HG03139 (cell line): ENCODE measurements at regions not wholly inside any gene's neighbourhood (a gene's known extent, or its start where the extent isn't known, plus 50 kb on each side); places are given as distances from the start of the nearest gene placed in this dataset.
"Not testable (repeated sequence)": the region's sequence is repeated elsewhere in the genome, so short reads cannot be mapped to it uniquely, and the experiment has no call there.

ENCODE experiments used
- ATAC-seq: cut with Tn5 transposase; IDR thresholded peaks from one replicate; pipeline ENCODE4 v1.9.1; 2021; ENCODE audit not compliant: unreplicated experiment

DNA sequence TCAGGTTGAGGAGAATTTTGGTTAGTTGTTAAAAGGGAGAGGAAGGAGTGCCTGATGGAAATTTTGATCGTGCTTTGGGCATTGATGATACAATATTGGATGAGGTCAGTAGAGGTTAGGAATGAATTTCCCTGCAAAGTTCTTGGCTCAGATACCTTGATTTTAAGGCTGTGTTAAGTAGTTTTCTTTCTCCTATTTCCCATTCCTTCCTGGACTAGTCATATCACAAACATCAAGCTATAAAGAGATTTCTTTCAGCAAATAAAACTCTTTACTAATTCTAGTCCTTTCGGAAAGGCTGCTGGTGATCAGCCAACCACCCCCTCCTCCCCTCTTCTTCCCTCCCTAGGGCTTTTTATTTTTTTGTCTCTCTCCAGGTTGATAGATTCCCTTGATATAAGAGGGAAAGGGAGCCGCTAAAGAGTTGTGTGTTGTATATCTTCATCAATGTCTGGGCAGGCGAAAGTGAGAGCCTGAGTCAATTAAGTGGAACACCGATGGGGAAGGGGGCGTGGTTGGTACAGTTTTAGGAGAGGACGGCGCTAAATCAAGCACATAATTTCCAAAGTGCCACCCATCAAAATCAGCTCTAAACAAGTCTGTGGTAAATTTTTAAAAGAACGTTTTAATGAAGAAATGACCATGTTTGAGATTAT lies 100.1 kb upstream of the PLXNA2 start:
- ATAC-seq = no peak

DNA sequence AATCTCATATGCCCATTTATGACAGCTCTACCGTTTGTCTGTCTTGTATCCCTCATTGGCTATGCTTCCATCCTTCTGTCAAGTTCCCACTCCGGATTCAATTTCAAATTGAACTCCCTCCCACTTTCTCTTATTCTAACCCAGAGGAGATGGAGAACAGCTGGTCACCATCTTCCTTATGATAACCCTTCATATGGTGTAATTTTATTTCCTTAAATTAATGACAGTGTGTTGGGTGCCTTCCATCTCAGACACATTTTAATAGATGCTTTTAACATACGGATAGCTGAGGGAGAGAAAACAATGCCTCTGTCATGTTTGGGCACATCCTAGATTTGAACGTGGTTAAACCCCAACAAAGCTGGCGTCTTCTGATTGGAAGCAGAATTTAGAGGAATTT lies 103.0 kb upstream of the PLXNA2 start:
- ATAC-seq = no peak

DNA sequence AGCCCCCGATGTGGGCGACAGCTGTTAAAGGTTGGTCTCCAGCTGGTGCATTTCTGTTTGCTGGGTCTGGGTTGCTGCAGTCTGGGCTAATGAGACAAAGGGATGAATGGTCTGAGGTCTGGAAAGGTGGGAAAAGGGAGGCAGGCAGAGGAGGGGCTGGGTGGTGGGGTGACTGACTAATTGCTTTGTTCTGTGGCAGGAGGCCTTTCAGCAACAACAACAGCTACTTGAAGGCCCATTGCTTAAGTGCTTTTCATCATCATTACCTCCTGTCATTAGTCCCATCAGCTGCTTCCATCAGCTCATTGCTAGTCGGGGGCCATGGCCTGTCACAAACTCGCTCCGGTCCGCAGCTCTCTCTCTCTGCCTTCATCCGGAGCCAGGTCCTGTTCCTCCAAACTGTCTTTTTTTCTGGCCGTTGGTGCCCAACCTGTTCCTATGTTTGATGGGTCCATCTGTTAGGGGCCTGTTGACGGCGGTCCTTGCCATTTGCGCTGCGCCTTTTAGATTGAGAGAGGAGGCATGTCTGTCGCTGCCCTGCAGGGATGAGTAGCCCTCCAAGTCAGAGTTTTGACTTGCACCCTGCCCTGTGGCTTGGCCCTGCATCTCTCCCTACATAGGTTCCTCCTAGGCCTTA lies 105.6 kb upstream of the PLXNA2 start:
- no peak for ATAC-seq

DNA sequence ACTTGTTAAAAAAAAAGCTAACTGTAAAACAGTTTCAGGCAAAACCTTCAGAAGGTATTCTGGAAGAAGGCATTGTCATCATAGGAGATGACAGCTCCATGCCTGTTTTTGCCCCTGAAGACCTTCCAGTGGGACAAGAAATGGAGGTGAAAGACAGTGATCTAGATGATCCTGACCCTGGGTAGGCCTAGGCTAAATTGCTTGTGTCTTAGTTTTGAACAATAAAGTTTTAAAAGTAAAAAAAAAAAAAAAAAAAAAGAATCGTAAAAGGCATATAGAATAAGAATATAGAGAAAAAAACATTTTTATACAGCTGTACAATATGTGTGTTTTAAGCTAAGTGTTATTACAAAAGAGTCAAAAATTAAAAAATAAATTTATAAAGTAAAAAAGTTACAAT lies 106.6 kb upstream of the PLXNA2 start:
- ATAC-seq = no peak

DNA sequence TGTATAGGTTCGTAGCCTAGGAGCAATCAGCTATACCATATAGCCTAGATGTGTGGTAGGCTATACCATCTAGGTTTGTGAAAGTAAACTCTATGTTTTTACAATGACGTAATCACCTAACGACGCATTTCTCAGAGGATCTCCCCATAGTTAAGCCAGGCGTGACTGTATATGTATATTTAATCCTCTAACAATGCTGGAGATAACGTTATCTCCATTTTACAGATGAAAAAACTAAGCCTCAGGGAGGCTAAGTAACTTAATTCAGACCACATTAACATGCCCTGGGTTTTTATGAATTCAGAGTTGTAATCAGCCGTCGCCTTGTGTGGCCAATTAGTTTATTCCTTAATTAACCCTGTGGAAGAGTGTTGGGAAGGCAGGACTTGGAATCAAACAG lies 107.7 kb upstream of the PLXNA2 start:
- no peak for ATAC-seq

DNA sequence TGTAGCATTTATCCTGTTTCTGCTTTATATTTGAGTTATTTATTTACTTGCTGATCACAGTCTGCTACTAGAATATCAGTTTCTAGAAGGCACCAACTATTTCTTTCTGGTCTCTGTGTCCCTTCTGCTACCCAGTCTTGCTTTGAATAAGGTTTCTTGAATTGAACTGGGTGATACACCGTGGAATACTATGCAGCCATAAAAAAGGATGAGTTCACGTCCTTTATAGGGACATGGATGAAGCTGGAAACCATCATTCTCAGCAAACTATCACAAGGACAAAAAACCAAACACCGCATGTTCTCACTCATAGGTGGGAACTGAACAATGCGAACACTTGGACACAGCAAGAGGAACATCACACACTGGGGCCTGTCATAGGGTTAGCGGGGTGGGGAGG lies 109.6 kb upstream of the PLXNA2 start:
- not testable (repeated sequence) for ATAC-seq

DNA sequence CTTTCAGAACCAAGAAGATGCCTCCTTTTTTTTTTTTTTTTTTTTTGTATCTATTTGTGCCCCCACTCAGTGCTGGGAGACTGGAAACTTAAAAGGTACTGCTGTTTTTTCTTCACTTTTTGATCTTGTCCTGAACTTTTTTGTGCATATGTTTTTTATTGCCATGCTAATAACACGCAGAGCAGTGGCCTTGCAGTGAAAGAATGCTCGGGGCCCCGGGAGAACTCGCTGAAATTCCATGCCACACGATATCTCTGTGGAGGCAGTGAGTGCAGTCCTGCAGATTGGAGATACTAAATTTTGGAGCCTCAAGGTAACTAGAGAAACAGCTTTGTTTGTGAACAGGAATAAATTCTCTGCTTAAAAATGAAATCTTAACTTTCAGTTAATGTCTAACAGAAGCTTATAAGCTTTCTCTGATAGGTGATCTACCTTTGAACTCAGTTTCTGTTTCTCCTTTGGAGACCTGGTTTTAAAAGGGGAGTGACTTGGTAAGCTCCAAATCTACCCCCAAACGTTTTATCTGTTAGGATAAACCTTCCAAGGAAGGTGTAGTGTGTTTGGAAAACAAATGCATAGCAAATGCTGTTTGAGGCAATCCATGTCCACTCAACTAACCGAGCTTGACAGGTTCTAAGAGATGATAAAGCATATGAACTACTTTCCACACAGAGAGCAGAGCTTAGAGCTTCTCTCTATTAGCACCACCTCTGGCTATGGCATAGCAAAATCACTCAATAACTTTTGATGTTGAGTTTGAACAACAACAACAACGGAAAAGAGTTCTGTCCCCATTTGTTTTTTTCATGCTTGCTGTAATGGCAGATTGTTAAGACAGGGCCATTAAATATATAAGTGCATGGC lies 113.7 kb upstream of the PLXNA2 start:
- ATAC-seq = no peak

DNA sequence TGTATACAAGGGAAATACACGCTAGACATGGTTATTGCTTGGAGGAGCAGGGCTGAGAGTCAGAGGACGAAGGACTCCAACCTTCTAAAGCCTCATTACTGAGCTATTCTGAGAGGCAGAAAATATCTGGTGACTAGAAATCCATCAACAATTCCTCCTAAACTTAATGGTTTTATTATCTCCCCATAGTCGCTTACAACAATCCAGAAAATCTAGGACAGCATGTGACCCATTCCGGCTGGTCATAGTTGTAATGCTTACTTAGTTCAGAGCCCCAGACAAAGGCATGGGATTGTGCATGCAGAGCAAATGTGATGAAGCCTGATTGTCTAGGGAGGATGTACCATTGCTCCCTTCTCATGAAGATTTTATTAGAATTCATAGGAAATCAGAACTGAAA lies 114.5 kb upstream of the PLXNA2 start:
- no peak for ATAC-seq

DNA sequence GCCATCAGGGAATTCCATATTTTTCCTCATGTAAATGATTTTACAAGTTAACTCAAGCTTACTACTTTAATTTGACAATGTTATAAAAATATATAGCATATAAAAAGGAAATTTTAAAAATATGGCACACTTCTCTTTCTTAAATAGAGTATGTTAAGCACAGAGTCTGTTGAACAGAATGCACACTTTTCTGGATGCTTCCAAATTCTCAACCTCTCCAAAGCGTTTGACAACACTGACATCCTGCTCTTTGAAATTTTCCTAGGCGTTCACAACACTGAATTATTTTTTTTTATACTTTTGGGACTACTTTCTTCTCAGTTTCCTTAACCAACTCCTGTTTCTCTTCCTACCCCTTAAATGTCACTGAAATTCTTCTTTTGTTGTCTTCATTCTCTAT lies 117.8 kb upstream of the PLXNA2 start:
- ATAC-seq = no peak

DNA sequence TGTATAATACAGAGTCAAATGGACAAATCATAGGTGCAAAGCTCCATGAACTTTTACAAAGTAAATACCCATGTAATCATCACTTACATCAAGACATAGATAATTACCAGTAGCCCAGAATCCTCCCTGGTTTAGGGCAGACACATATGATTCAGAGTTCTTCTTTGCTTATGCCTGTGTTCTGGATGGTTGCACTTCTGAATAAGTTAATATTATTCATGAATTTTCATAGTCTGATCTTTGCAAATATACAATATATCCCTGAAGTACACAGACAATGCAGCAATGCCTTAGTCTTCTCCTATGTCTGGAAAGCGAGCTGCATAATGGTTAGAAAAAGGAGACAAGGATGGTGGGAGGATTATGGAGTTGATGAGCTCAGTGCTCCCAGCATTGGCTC lies 122.4 kb upstream of the PLXNA2 start:
- no peak for ATAC-seq

DNA sequence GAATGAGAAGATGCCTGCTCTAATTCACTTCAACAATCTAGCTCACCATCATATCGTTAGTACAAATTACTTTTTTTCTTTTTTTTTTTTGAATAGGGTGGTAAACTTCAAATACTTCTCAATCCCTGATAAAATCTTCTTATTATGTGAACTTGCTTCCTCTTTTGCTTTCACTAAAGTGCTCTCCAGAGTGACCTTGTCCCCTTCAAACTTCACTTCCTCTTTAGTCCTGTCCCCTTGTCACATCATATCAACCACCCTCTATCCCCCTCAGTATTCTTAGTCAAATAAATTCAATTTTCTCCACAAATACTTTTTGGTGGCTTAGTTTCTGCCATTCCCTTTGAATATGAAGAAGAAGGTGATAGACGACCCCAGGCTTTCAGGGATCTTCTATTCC lies 124.9 kb upstream of the PLXNA2 start:
- ATAC-seq = no peak

DNA sequence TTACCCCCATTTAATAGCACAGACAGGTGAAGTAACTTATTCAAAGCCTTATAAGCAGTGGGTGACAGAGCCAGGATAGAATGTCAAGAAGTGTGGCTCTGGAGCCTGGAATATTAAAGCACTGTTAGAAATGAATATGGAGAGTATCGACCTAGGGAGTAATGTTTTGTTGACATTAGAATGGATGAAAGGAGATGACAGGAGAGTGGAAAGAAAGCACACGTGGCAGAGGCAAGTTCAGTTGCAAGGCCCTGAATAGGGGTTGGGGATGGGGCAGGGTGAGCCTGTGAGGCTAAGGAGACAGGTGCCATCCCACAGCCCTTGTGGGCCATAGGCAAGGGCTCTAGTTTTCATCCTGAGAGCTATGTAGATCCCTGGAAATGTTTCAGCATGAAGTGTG lies 125.5 kb upstream of the PLXNA2 start:
- ATAC-seq = no peak

DNA sequence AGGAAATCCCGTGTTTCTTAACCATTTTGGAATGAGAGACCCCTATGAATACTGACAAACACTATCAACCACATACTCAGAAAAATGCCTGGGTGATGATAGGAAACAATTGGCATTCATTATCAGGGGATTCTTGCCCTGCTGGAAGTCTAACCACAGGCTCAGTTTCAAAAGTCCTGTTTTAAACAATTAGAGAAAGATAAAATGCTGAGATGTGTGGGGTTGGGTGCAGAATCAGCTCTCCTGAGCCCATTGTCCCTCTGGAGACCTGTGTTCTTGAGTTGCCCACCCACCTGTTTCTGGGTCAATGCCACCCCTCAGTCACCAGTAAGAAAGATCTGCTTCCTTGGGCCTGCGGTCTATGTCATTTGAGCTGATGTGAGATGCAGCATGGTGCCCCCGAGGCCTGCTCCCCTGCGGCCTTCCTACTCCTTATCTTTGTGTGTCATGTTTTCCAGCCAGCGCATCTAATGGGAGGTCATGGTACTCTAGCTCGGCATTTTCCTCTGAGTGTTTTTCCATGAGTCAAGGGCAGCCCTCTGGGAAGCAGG lies 130.3 kb upstream of the PLXNA2 start:
- no peak for ATAC-seq

DNA sequence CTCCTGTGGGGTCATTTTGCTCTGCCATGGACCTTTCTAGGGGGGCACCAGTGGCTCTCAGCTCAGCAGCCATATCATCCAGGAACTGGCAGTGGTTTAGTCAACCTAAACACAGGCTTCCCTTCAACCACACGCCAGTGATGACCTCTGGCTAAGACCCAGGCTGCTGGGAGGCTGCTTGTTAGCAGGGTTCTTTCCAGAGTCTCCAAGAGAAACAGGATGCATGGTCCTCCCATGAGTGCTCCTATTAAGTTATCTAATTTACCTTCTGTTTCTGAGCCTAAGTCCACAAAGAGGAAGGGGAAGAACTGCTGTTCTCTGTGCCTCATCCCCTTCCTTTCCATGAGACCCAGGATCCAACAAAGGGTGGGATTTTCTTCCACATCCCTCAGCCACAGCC lies 137.3 kb upstream of the PLXNA2 start:
- ATAC-seq = no peak

DNA sequence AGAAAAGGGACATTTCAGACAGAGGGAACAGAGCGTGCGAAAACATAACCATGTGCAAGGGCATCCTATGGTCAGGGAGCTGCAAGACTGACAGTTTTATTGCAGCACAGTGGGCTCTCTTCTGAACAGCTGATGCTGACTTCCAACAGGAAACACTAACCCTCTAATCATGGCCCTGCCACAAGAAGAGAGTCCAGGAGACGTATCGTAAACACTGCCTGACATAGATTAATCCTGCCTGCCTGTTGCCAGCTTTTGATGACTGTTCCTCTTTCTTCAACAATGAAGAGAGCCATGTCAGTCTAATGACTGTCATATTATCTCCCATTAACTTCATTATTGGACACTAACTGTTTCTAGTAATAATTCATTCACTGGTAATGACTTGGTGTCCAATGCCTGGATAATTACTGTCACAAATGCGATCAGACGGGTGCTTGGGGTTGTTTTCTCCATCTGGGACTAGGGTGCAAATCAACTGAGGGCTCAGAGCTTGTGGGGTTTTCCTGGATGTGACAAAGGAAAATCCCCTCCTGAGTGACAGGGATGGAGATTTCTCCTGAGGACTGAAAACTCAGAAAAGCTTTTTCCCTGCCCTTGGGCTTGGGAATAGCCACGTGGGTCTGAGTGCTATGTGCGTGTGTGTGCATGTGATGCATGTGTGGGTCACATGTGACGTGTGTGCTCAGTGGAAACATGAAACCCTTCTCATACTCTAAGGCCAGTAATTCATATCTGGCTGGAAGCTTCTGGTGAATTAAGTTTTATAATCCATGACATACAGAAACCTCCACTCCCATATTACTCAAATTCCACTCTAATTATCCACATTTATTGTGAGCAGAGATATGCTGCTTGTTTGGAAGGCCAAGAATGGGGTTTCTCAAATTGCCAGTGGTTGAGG lies 144.0 kb upstream of the PLXNA2 start:
- ATAC-seq = no peak

DNA sequence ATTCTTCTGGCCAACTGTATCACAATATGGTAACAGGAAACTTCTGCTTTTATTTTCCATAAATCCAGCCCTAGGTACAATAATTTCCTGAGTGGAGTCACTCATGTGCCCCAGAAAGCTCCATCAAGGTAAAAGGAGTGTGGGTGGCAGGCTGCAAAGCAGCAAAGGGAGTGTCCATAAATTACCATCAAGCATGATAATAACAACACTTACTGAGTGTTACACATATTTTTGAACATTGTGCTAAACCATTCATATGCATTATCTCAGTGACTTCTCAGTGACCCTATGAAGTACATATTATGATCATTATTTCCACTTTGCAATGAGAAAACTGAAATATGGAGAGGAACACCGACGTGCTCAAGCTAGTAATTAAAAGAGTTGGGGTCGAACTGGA lies 149.2 kb upstream of the PLXNA2 start:
- no peak for ATAC-seq

DNA sequence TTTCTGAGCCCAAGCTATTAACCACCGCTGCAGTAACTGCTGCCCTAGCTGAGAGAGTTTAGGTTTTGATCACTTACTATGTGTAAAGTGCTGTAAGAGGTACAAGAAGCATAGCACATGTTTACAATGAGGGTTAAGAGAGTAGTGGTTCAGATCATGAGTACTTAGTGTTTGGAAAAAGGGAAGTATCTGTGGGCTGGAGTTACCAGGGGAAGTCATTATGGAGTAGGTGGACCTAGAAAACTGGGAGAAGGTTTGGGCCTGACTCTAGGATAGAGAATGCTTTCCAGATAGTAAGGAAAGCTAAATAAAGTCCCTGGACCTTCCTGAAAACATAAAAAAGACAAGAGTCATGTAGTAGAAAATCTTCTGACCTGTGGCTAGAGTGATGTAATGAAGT lies 149.6 kb upstream of the PLXNA2 start:
- no peak for ATAC-seq

DNA sequence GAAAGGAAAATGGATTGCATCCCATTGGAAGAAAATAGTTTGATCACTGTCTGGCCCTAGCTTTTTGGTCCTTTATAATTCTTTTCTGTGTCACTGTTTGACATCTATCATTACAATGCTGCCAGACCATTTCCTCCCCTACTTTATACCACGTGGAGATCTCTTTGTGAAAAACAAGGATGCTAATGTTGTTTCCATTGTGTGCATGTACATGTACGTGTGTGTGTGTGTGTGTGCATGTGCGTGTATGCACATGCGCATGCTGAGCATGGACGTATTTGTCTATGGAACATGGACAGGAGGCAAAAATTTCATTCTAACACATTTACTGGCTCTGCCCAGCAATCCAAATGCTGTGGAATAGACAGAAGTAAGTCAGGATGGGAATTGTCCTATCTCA lies 153.1 kb upstream of the PLXNA2 start:
- no peak for ATAC-seq

DNA sequence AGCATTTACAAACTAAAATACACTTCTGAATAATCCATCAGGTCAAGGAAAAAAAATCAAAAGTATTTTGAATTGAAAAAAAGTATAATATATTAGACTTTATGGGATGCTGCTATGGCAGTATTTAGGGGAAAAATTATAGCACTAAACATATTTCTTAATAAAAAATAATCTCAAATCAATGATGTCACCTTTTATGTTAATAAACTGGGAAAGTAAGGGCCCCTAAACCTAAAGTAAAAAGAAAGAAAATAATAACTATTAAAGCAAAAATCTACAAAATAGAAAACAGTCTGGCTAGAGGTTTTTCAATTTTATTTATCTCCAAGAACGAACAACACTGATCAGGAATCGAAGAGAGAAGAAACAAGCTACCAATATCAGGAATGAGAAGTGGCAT lies 160.8 kb upstream of the PLXNA2 start:
- ATAC-seq = no peak

DNA sequence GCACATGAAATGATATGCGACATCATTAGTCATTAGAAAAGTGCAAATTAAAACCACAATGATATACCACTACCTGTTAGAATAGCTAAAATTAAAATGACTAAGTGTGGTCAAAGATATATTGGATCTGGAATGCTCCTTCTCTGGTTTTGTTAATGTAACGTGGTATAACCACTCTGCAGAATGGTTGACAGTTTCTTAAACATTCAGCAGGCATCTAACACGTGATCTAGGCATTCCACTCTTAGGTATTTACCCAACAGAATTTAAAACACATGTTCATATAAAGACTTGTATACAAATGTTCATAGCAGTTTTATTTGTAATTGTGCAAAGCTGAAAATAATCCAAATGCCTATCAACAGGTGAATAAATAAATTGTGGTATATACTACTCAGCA lies 165.0 kb upstream of the PLXNA2 start:
- ATAC-seq = no peak

DNA sequence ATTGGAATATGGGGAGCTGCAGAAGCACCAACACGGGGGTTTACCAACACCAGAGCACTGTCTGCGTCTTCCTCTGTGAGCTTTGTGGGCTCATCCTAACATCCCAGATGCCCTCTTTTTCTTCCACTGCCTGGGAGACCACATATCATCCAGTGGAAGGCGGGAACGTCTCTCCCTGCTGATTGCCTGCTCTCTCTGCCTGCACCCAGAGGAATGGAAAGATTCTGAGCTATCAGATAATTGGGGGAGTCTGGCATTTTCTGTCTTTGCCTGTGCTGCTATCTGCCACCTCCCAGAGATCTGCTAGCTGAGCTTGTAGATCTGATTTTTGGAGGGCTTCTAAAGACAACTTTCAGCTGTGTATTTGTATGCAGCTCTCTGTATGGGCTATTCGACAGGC lies 166.2 kb upstream of the PLXNA2 start:
- ATAC-seq = no peak
